ENCODE measurements at regions not wholly inside any gene's neighbourhood (a gene's known extent, or its start where the extent isn't known, plus 50 kb on each side); places are given as distances from the start of the nearest gene placed in this dataset.

GRCh38 chr5:171667341-171668096, 118.1 kb upstream of the SMIM23 start:
- Histone ChIP-seq H3K27me3 (ENCODE audit: control insufficient read depth, insufficient read depth, low read length) (no peaks in the 10 kb centered on the region), H3K4me3 (ENCODE audit: low read depth, low read length) (no peak overlapping the region), H3K36me3 (ENCODE audit: control insufficient read depth, insufficient read depth, low read length) (no peaks in the 10 kb centered on the region)
- DNase-seq (ENCODE audit: low read depth) (peak; percentile 86), FAIRE-seq (no peak)
- peak; percentile 23 for TF ChIP-seq CTCF (IDR thresholded peaks at IDR 0.05; ENCODE audit: insufficient read depth, low read length, severe bottlenecking)

- Histone ChIP-seq H3K4me3 (ENCODE audit: low read depth, low read length) (no peak overlapping the region), H3K27me3 (ENCODE audit: control insufficient read depth, insufficient read depth, low read length) (no peaks in the 10 kb centered on the region), H3K36me3 (ENCODE audit: control insufficient read depth, insufficient read depth, low read length) (no peaks in the 10 kb centered on the region)
- no peak for DNase-seq (ENCODE audit: low read depth)
- FAIRE-seq: no peak
- TF ChIP-seq CTCF (IDR thresholded peaks at IDR 0.05; ENCODE audit: insufficient read depth, low read length, severe bottlenecking): no peak
These were observed 117.6 kb upstream of the SMIM23 start for GRCh38 chr5:171668097-171668412.

- no peaks in the 10 kb centered on the region for H3K27me3 ChIP-seq (ENCODE audit: control insufficient read depth, insufficient read depth, low read length)
- no peak for TF ChIP-seq CTCF (IDR thresholded peaks at IDR 0.05; ENCODE audit: insufficient read depth, low read length, severe bottlenecking)
- H3K36me3 ChIP-seq (ENCODE audit: control insufficient read depth, insufficient read depth, low read length): no peaks in the 10 kb centered on the region
- no peak for DNase-seq (ENCODE audit: low read depth)
- no peak for FAIRE-seq
- no peak overlapping the region for H3K4me3 ChIP-seq (ENCODE audit: low read depth, low read length)
These were observed 116.0 kb upstream of the SMIM23 start for GRCh38 chr5:171669571-171669970.

GRCh38 chr5:171672556-171672955, 113.1 kb upstream of the SMIM23 start:
- FAIRE-seq (no peak), DNase-seq (ENCODE audit: low read depth) (no peak)
- TF ChIP-seq CTCF (IDR thresholded peaks at IDR 0.05; ENCODE audit: insufficient read depth, low read length, severe bottlenecking): no peak
- H3K27me3 ChIP-seq (ENCODE audit: control insufficient read depth, insufficient read depth, low read length): no peaks in the 10 kb centered on the region
- no peaks in the 10 kb centered on the region for H3K36me3 ChIP-seq (ENCODE audit: control insufficient read depth, insufficient read depth, low read length)
- no peak overlapping the region for H3K4me3 ChIP-seq (ENCODE audit: low read depth, low read length)

- H3K27me3 ChIP-seq (ENCODE audit: control insufficient read depth, insufficient read depth, low read length): no peaks in the 10 kb centered on the region
- no peak for DNase-seq (ENCODE audit: low read depth)
- FAIRE-seq: no peak
- no peaks in the 10 kb centered on the region for H3K36me3 ChIP-seq (ENCODE audit: control insufficient read depth, insufficient read depth, low read length)
- no peak overlapping the region for H3K4me3 ChIP-seq (ENCODE audit: low read depth, low read length)
- TF ChIP-seq CTCF (IDR thresholded peaks at IDR 0.05; ENCODE audit: insufficient read depth, low read length, severe bottlenecking): no peak
These were observed 112.3 kb upstream of the SMIM23 start for GRCh38 chr5:171673328-171673727.

GRCh38 chr5:171673840-171674239, 111.8 kb upstream of the SMIM23 start:
- no peaks in the 10 kb centered on the region for H3K36me3 ChIP-seq (ENCODE audit: control insufficient read depth, insufficient read depth, low read length)
- no peaks in the 10 kb centered on the region for H3K27me3 ChIP-seq (ENCODE audit: control insufficient read depth, insufficient read depth, low read length)
- TF ChIP-seq CTCF (IDR thresholded peaks at IDR 0.05; ENCODE audit: insufficient read depth, low read length, severe bottlenecking): no peak
- no peak overlapping the region for H3K4me3 ChIP-seq (ENCODE audit: low read depth, low read length)
- DNase-seq (ENCODE audit: low read depth) (no peak), FAIRE-seq (no peak)

Data from bronchial epithelial cell (primary cell).